Lung (tissue), 11 donors: ENCODE measurements at regions not wholly inside any gene's neighbourhood (a gene's known extent, or its start where the extent isn't known, plus 50 kb on each side); places are given as distances from the start of the nearest gene placed in this dataset.

Experiments used
- ATAC-seq: fragments of 200-7000 bp; cut with Tn5 transposase; one replicate; pipeline ENCODE4 v1.9.1; 2020; ENCODE audit warnings: moderate number of reproducible peaks; ENCODE audit not compliant: insufficient read depth, low FRiP score
- DNase-seq, 3 donors: peaks; one replicate each; pipeline ENCODE4 v3.0.0-alpha.2; 2013 to 2017
- H3K27ac ChIP-seq, 2 donors: one replicate each; pipeline ENCODE4 v1.5.1; 2013; ENCODE audit warnings: mild to moderate bottlenecking in 2 of 2, moderate library complexity in 2 of 2, control low read depth in 1 of 2, inconsistent platforms in 1 of 2, low read depth in 1 of 2, low read length in 1 of 2
- H3K27me3 ChIP-seq, 3 donors: one replicate each; pipeline ENCODE4 v1.5.1; 2013; ENCODE audit warnings: low read length in 2 of 3; ENCODE audit not compliant: control insufficient read depth in 3 of 3, insufficient read depth in 3 of 3
- H3K36me3 ChIP-seq, 4 donors: one replicate each; pipeline ENCODE4 v1.5.1; 2013; ENCODE audit warnings: low read length in 4 of 4, mild to moderate bottlenecking in 1 of 4, moderate library complexity in 1 of 4; ENCODE audit not compliant: control insufficient read depth in 4 of 4, insufficient read depth in 4 of 4
- H3K4me1 ChIP-seq, 5 donors: one replicate each; pipeline ENCODE4 v1.5.1; 2013; ENCODE audit warnings: low read length in 5 of 5, mild to moderate bottlenecking in 2 of 5, moderate library complexity in 1 of 5; ENCODE audit not compliant: control insufficient read depth in 5 of 5, insufficient read depth in 5 of 5
- H3K4me3 ChIP-seq: one replicate; pipeline ENCODE4 v1.5.1; 2013; ENCODE audit warnings: mild to moderate bottlenecking, control low read depth, moderate library complexity
- H3K9ac ChIP-seq, 2 donors: one replicate each; pipeline ENCODE4 v1.5.1; 2013; ENCODE audit warnings: low read length in 2 of 2, control low read depth in 1 of 2; ENCODE audit not compliant: insufficient read depth in 1 of 2
- H3K9me3 ChIP-seq, 4 donors: one replicate each; pipeline ENCODE4 v1.5.1; 2013; ENCODE audit warnings: low read length in 3 of 4, mild to moderate bottlenecking in 1 of 4, moderate library complexity in 1 of 4; ENCODE audit not compliant: control insufficient read depth in 4 of 4, insufficient read depth in 3 of 4
- WGBS, 2 donors: extraction: QIAGEN DNeasy Blood & Tissue Kit; methylation state at CpG; one replicate each; pipeline ENCODE4 v1.1.7; 2013; 5-methylcytosine and 5-hydroxymethylcytosine counted together
- TF ChIP-seq, protein P1 (sequence below): IDR thresholded peaks from 2 replicates; pipeline ENCODE4 v1.5.1; 2012; ENCODE audit warnings: mild to moderate bottlenecking; ENCODE audit errors: control extremely low read depth, extremely low read depth
- donor health status: control.
- donor health status: control.
- donor health status: Bipolar disorder and iron deficiency.
- donor health status: healthy.
- donor health status: DM: yes; HTN: yes; CAD: no.

DNA sequence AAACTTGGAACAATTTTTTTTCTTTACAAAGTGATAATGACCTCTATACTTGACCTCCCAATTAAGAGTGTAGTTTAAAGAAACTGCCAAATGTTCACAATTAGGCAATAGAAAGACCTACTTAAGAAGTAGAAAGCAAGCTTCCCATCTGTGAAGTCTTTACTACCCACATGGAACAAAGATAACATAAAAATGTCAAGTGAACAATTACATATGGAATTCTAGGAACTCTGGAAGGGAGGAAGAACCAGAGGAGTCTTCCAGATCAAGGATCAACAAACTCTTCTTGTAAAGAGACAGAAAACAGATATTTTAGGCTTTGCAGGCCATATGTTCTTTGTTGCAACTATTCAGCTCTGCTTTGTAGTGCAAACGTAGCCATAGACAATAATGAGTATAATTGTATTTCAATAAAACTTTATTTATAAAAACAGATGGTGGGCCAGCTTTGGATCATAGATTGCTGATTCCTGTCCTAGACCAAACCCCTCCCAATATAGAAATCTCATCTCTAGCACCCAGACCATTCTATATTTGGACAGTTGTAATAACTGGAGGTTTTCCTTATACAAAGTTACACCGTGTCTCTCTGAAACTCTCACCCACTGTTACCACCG, 68.4 kb upstream of the MAGI3 start:
- no peak for ATAC-seq

GRCh38 chr1:113322439-113322838, 67.9 kb upstream of the MAGI3 start:
- DNase-seq: no peak
- 83 to 93% methylated on average over 1 of the region's 1 CpG for WGBS, 2 donors
- no peak overlapping the region for H3K9ac ChIP-seq
- no peak overlapping the region for H3K4me3 ChIP-seq
- H3K4me1 ChIP-seq: no peaks in the 10 kb centered on the region
- TF ChIP-seq, protein P1, sequence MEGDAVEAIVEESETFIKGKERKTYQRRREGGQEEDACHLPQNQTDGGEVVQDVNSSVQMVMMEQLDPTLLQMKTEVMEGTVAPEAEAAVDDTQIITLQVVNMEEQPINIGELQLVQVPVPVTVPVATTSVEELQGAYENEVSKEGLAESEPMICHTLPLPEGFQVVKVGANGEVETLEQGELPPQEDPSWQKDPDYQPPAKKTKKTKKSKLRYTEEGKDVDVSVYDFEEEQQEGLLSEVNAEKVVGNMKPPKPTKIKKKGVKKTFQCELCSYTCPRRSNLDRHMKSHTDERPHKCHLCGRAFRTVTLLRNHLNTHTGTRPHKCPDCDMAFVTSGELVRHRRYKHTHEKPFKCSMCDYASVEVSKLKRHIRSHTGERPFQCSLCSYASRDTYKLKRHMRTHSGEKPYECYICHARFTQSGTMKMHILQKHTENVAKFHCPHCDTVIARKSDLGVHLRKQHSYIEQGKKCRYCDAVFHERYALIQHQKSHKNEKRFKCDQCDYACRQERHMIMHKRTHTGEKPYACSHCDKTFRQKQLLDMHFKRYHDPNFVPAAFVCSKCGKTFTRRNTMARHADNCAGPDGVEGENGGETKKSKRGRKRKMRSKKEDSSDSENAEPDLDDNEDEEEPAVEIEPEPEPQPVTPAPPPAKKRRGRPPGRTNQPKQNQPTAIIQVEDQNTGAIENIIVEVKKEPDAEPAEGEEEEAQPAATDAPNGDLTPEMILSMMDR: no peak
- no peaks in the 10 kb centered on the region for H3K27me3 ChIP-seq
- peak overlapping the region in 1 of 2 donors; percentile 31 for H3K27ac ChIP-seq
- no peak for ATAC-seq
- no peaks in the 10 kb centered on the region for H3K36me3 ChIP-seq
- no peaks in the 10 kb centered on the region for H3K9me3 ChIP-seq

More for the DNA sequence above, 68.4 kb upstream of the MAGI3 start:
- no peaks in the 10 kb centered on the region for H3K4me1 ChIP-seq
- TF ChIP-seq, protein P1: no peak
- WGBS, 2 donors: 82 to 87% methylated on average over 3 of the region's 3 CpGs
- no peak overlapping the region for H3K4me3 ChIP-seq
- H3K36me3 ChIP-seq: no peaks in the 10 kb centered on the region
- no peak overlapping the region for H3K9ac ChIP-seq
- H3K9me3 ChIP-seq: no peaks in the 10 kb centered on the region
- H3K27me3 ChIP-seq: no peaks in the 10 kb centered on the region
- DNase-seq: no peak
- peak overlapping the region in 1 of 2 donors; percentile 15 for H3K27ac ChIP-seq

GRCh38 chr1:113325022-113325421, 65.3 kb upstream of the MAGI3 start:
- 69 to 85% methylated on average over 3 of the region's 3 CpGs for WGBS, 2 donors
- H3K27me3 ChIP-seq: no peaks in the 10 kb centered on the region
- H3K27ac ChIP-seq: no peak overlapping the region
- H3K36me3 ChIP-seq: no peaks in the 10 kb centered on the region
- no peaks in the 10 kb centered on the region for H3K4me1 ChIP-seq
- DNase-seq: no peak
- no peak overlapping the region for H3K9ac ChIP-seq
- no peak for ATAC-seq
- TF ChIP-seq, protein P1: no peak
- no peak overlapping the region for H3K4me3 ChIP-seq
- peaks cover 0 to 3% (median 0%) of the 10 kb centered on the region in 4 donors for H3K9me3 ChIP-seq

- 93 to 95% methylated on average over 2 of the region's 2 CpGs for WGBS, 2 donors
- Histone ChIP-seq H3K4me1 (no peaks in the 10 kb centered on the region), H3K9me3 (peaks cover 0 to 3% (median 0%) of the 10 kb centered on the region in 4 donors), H3K27me3 (no peaks in the 10 kb centered on the region), H3K36me3 (no peaks in the 10 kb centered on the region), H3K27ac (no peak overlapping the region), H3K4me3 (no peak overlapping the region), H3K9ac (no peak overlapping the region)
- DNase-seq (no peak), ATAC-seq (no peak)
- TF ChIP-seq, protein P1: no peak
These were observed 63.3 kb upstream of the MAGI3 start for GRCh38 chr1:113326976-113327375.
